Panc1 (cell line): ENCODE measurements at regions not wholly inside any gene's neighbourhood (a gene's known extent, or its start where the extent isn't known, plus 50 kb on each side); places are given as distances from the start of the nearest gene placed in this dataset.

Experiments used
- ATAC-seq: fragments of 200-7000 bp; cut with Tn5 transposase; 2 replicates; pipeline ENCODE4 v1.9.1; 2020; ENCODE audit warnings: mild to moderate bottlenecking, moderate library complexity
- BruUV-seq: library from RNA; stranded (reverse); fragments of 400-500 nt; replicated peaks from 2 replicates; lab custom pipeline; 2021; lab: Mats Ljungman, UMichigan
- CTCF ChIA-PET: fragments of 300-600 bp; sonication (Branson Sonifier 250); formaldehyde crosslinking; loops from one replicate; lab custom pipeline; 2022; ENCODE audit warnings: antibody characterized with exemption; lab: Charles Lee
- POLR2A ChIA-PET: fragments of 300-600 bp; sonication (Branson Sonifier 250); formaldehyde crosslinking; loops from one replicate; lab custom pipeline; 2022; ENCODE audit warnings: antibody characterized with exemption; lab: Charles Lee
- DNase-seq: peaks from one replicate; pipeline ENCODE4 v3.0.0-alpha.2; 2010; ENCODE audit warnings: low read depth, low spot score
- H3K27ac ChIP-seq: 2 replicates; pipeline ENCODE4 v1.5.1; 2011; ENCODE audit warnings: mild to moderate bottlenecking, low read length, inconsistent platforms
- H3K27me3 ChIP-seq: fragments of 200-500 bp; sonication (Bioruptor generic); 2 replicates; pipeline ENCODE4 v1.6.0; 2014; ENCODE audit warnings: low read length, inconsistent platforms; ENCODE audit not compliant: control insufficient read depth, insufficient read depth
- H3K36me3 ChIP-seq: fragments of 200-500 bp; sonication (Bioruptor generic); 2 replicates; pipeline ENCODE4 v1.5.1; 2014; ENCODE audit warnings: inconsistent platforms, mild to moderate bottlenecking, low read length, moderate library complexity; ENCODE audit not compliant: control insufficient read depth, insufficient read depth
- H3K4me1 ChIP-seq: 2 replicates; pipeline ENCODE4 v1.5.1; 2011; ENCODE audit warnings: inconsistent platforms, mild to moderate bottlenecking, low read length, moderate library complexity; ENCODE audit not compliant: control insufficient read depth, insufficient read depth
- H3K4me3 ChIP-seq, 2 experiments: 2 replicates each; pipeline ENCODE4 v1.5.1; 2011 to 2012; ENCODE audit warnings: low read depth in 2 of 2, low read length in 2 of 2, mild to moderate bottlenecking in 2 of 2, inconsistent platforms in 1 of 2, moderate library complexity in 1 of 2
- H3K9me3 ChIP-seq: fragments of 200-500 bp; sonication (Bioruptor generic); 2 replicates; pipeline ENCODE4 v1.5.1; 2014; ENCODE audit warnings: low read depth, mild to moderate bottlenecking, inconsistent platforms, low read length, moderate library complexity; ENCODE audit not compliant: control insufficient read depth, insufficient read depth
- CTCF ChIP-seq: fragments of 450-650 bp; IDR thresholded peaks from 2 replicates; pipeline ENCODE4 v1.5.1; 2017; ENCODE audit warnings: mild to moderate bottlenecking
- POLR2AphosphoS5 ChIP-seq: IDR thresholded peaks from 2 replicates; pipeline ENCODE4 v1.6.1; 2012; ENCODE audit warnings: mild to moderate bottlenecking, low read depth, low read length, moderate library complexity
- REST ChIP-seq, 2 experiments: IDR thresholded peaks; 2 replicates each; pipeline ENCODE4 v1.6.1; 2011 to 2012; ENCODE audit warnings: low read depth in 2 of 2, control low read depth in 1 of 2, low read length in 1 of 2, mild to moderate bottlenecking in 1 of 2, moderate library complexity in 1 of 2; ENCODE audit not compliant: insufficient read depth in 1 of 2
- SIN3A ChIP-seq: IDR thresholded peaks from 2 replicates; pipeline ENCODE4 v1.6.1; 2012; ENCODE audit warnings: low read depth, mild to moderate bottlenecking, low read length, moderate library complexity, borderline replicate concordance; ENCODE audit not compliant: insufficient read depth
- TCF7L2 ChIP-seq: IDR thresholded peaks from 2 replicates; pipeline ENCODE4 v1.6.1; 2011; ENCODE audit warnings: mild to moderate bottlenecking, low read depth, low read length, inconsistent platforms
- in situ Hi-C: cut with HindIII; loops from 2 replicates; pipeline ENCODE4 v1.10.0; 2016; ENCODE audit warnings: low sequenced_read_pairs, low pct_unique_long_range_greater_than_20kb
- intact Hi-C: fragments of 100-400 bp; cut with micrococcal nuclease; formaldehyde crosslinking; loops from one replicate; pipeline ENCODE4 v1.10.0; 2022; ENCODE audit not compliant: unreplicated experiment

- Histone ChIP-seq H3K4me1 (no peaks in the 10 kb centered on the region), H3K4me3 (no peak overlapping the region), H3K9me3 (no peaks in the 10 kb centered on the region), H3K36me3 (no peaks in the 10 kb centered on the region), H3K27me3 (0 out of 2 replicates have a peak, but pooled peaks cover 3% of the 10 kb centered on the region), H3K27ac (no peak overlapping the region)
- no TSS peak for BruUV-seq
- POLR2A ChIA-PET: no interaction called here
- ATAC-seq: no peak
- no peak for TF ChIP-seq CTCF
- no peak for TF ChIP-seq TCF7L2
- TF ChIP-seq SIN3A: no peak
- no peak for TF ChIP-seq REST (IDR thresholded peaks at IDR 0.05; ENCODE audit: insufficient read depth in 1 of 2, low read depth in 2 of 2, low read length in 1 of 2)
- no peak for TF ChIP-seq POLR2AphosphoS5
- intact Hi-C loops: no loop called here
- no peak for DNase-seq
- CTCF ChIA-PET: no interaction called here
- in situ Hi-C loops: no loop called here
Measured at GRCh38 chr2:121134728-121135127, 150.3 kb downstream of the TFCP2L1 start.

GRCh38 chr2:121135168-121135853, 149.7 kb downstream of the TFCP2L1 start:
- BruUV-seq: no TSS peak
- H3K4me1 ChIP-seq: no peaks in the 10 kb centered on the region
- in situ Hi-C loops (no loop called here), intact Hi-C loops (no loop called here)
- H3K4me3 ChIP-seq: no peak overlapping the region
- H3K36me3 ChIP-seq: no peaks in the 10 kb centered on the region
- no peak for DNase-seq
- ATAC-seq: no peak
- no peaks in the 10 kb centered on the region for H3K9me3 ChIP-seq
- TF ChIP-seq SIN3A: no peak
- no peak for TF ChIP-seq REST (IDR thresholded peaks at IDR 0.05; ENCODE audit: insufficient read depth in 1 of 2, low read depth in 2 of 2, low read length in 1 of 2)
- no peak for TF ChIP-seq TCF7L2
- TF ChIP-seq POLR2AphosphoS5: no peak
- H3K27me3 ChIP-seq: 0 out of 2 replicates have a peak, but pooled peaks cover 3% of the 10 kb centered on the region
- ChIA-PET CTCF (no interaction called here), POLR2A (no interaction called here)
- H3K27ac ChIP-seq: no peak overlapping the region
